Type B pancreatic cell (in vitro differentiated cells): ENCODE measurements at regions not wholly inside any gene's neighbourhood (a gene's known extent, or its start where the extent isn't known, plus 50 kb on each side); places are given as distances from the start of the nearest gene placed in this dataset.

Experiments used
- DNase-seq: peaks from one replicate; pipeline ENCODE4 v3.0.0; 2021; ENCODE audit warnings: mixed read lengths; ENCODE audit not compliant: unreplicated experiment; ENCODE audit errors: extremely low spot score
- H3K27ac Mint-ChIP-seq: 2 replicates; pipeline ENCODE4 v1.8.0; 2021; ENCODE audit warnings: mild to moderate bottlenecking, mixed read lengths
- H3K27me3 Mint-ChIP-seq: 2 replicates; pipeline ENCODE4 v1.8.0; 2021; ENCODE audit warnings: mixed read lengths
- H3K36me3 Mint-ChIP-seq: 2 replicates; pipeline ENCODE4 v1.8.0; 2021; ENCODE audit warnings: mixed read lengths
- H3K4me1 Mint-ChIP-seq: one replicate; pipeline ENCODE4 v1.8.0; 2021; ENCODE audit warnings: mixed read lengths; ENCODE audit not compliant: unreplicated experiment
- H3K4me3 Mint-ChIP-seq: 2 replicates; pipeline ENCODE4 v1.8.0; 2021; ENCODE audit warnings: mild to moderate bottlenecking, mixed read lengths
- H3K9me3 Mint-ChIP-seq: 2 replicates; pipeline ENCODE4 v1.8.0; 2021; ENCODE audit warnings: mixed read lengths
- CTCF ChIP-seq: fragments of 200-600 bp; sonication (generic); conservative IDR thresholded peaks from 2 replicates; pipeline ENCODE4 v1.5.0; 2021; ENCODE audit warnings: antibody characterized with exemption, mild to moderate bottlenecking

GRCh38 chr1:196160066-196160795, 448.0 kb downstream of the KCNT2 start:
- TF ChIP-seq CTCF = no peak
- no peak overlapping the region for H3K27ac Mint-ChIP-seq
- H3K9me3 Mint-ChIP-seq = no peaks in the 10 kb centered on the region
- no peak overlapping the region for H3K4me3 Mint-ChIP-seq
- no peaks in the 10 kb centered on the region for H3K27me3 Mint-ChIP-seq
- H3K36me3 Mint-ChIP-seq = no peaks in the 10 kb centered on the region
- no peak for DNase-seq
- no peaks in the 10 kb centered on the region for H3K4me1 Mint-ChIP-seq

DNA sequence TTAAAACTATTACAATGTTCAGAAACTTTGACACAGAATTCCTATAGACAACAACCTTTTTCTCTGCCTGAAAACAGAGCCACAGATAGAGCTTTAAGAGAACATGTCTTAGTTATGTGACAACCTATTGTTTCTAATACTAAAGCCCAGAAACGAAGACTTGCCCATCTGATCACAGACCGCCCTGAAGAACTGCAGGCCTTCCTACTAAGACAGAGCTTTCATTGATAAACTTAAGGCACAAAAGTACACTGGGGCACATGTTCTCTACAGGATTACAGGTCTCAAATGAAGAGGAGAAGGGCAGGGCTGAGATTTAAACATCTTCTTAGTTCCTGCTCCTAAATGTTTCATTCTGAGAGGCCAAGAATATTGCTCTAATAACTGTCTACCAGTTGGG, 452.7 kb downstream of the KCNT2 start:
- H3K9me3 Mint-ChIP-seq = no peaks in the 10 kb centered on the region
- H3K36me3 Mint-ChIP-seq = no peaks in the 10 kb centered on the region
- H3K27me3 Mint-ChIP-seq = no peaks in the 10 kb centered on the region
- no peaks in the 10 kb centered on the region for H3K4me1 Mint-ChIP-seq
- no peak for DNase-seq
- no peak overlapping the region for H3K27ac Mint-ChIP-seq
- no peak overlapping the region for H3K4me3 Mint-ChIP-seq
- TF ChIP-seq CTCF = no peak

GRCh38 chr1:196152975-196153374, 455.3 kb downstream of the KCNT2 start:
- H3K9me3 Mint-ChIP-seq = no peaks in the 10 kb centered on the region
- TF ChIP-seq CTCF = no peak
- H3K4me1 Mint-ChIP-seq = no peaks in the 10 kb centered on the region
- H3K27me3 Mint-ChIP-seq = no peaks in the 10 kb centered on the region
- DNase-seq = no peak
- no peak overlapping the region for H3K27ac Mint-ChIP-seq
- H3K4me3 Mint-ChIP-seq = no peak overlapping the region
- H3K36me3 Mint-ChIP-seq = no peaks in the 10 kb centered on the region

- Mint-ChIP-seq H3K27ac (no peak overlapping the region), H3K36me3 (no peaks in the 10 kb centered on the region), H3K4me1 (no peaks in the 10 kb centered on the region), H3K4me3 (no peak overlapping the region), H3K27me3 (no peaks in the 10 kb centered on the region), H3K9me3 (no peaks in the 10 kb centered on the region)
- DNase-seq = no peak
- TF ChIP-seq CTCF = no peak
Measured at GRCh38 chr1:196152086-196152485, 456.2 kb downstream of the KCNT2 start.

GRCh38 chr1:196148367-196148970, 459.8 kb downstream of the KCNT2 start:
- no peak for DNase-seq
- TF ChIP-seq CTCF = peak; percentile 89
- Mint-ChIP-seq H3K4me3 (no peak overlapping the region), H3K4me1 (no peaks in the 10 kb centered on the region), H3K27ac (no peak overlapping the region), H3K27me3 (no peaks in the 10 kb centered on the region), H3K36me3 (no peaks in the 10 kb centered on the region), H3K9me3 (peaks cover 4% of the 10 kb centered on the region)
